ENCODE measurements at regions not wholly inside any gene's neighbourhood (a gene's known extent, or its start where the extent isn't known, plus 50 kb on each side); places are given as distances from the start of the nearest gene placed in this dataset.
"Not testable (repeated sequence)": the region's sequence is repeated elsewhere in the genome, so short reads cannot be mapped to it uniquely, and the experiment has no call there.

GRCh38 chr9:78663369-78663768, 366.4 kb downstream of the PSAT1 start:
- DNase-seq (ENCODE audit: low spot score) (no peak), ATAC-seq (no peak)

GRCh38 chr9:78664370-78664769, 367.4 kb downstream of the PSAT1 start:
- ATAC-seq: no peak
- DNase-seq (ENCODE audit: low spot score): no peak

GRCh38 chr9:78666818-78667414, 370.0 kb downstream of the PSAT1 start:
- ATAC-seq: no peak
- no peak for DNase-seq (ENCODE audit: low spot score)

GRCh38 chr9:78668148-78668832, 371.4 kb downstream of the PSAT1 start:
- DNase-seq (ENCODE audit: low spot score) (no peak), ATAC-seq (no peak)

- DNase-seq (ENCODE audit: low spot score): no peak
- ATAC-seq: no peak
Measured at GRCh38 chr9:78669591-78669990, 372.7 kb downstream of the PSAT1 start.

GRCh38 chr9:78671785-78672184, 374.9 kb downstream of the PSAT1 start:
- DNase-seq (ENCODE audit: low spot score): no peak
- ATAC-seq: no peak

GRCh38 chr9:78674874-78675273, 377.9 kb downstream of the PSAT1 start:
- no peak for DNase-seq (ENCODE audit: low spot score)

GRCh38 chr9:78676009-78676408, 379.1 kb downstream of the PSAT1 start:
- no peak for ATAC-seq
- DNase-seq (ENCODE audit: low spot score): no peak

More at GRCh38 chr9:78674874-78675273, 377.9 kb downstream of the PSAT1 start:
- ATAC-seq: no peak

GRCh38 chr9:78676623-78677022, 379.7 kb downstream of the PSAT1 start:
- DNase-seq (ENCODE audit: low spot score) (no peak), ATAC-seq (no peak)

- ATAC-seq: no peak
- DNase-seq (ENCODE audit: low spot score): no peak
Measured at GRCh38 chr9:78677326-78677725, 380.4 kb downstream of the PSAT1 start.

GRCh38 chr9:78678877-78679276, 382.0 kb downstream of the PSAT1 start:
- ATAC-seq: no peak
- no peak for DNase-seq (ENCODE audit: low spot score)

- DNase-seq (ENCODE audit: low spot score): no peak
- ATAC-seq: no peak
Measured at GRCh38 chr9:78680196-78680595, 383.3 kb downstream of the PSAT1 start.

- DNase-seq (ENCODE audit: low spot score): no peak
- ATAC-seq: no peak
Measured at GRCh38 chr9:78682216-78682615, 385.3 kb downstream of the PSAT1 start.

GRCh38 chr9:78685471-78685870, 388.5 kb downstream of the PSAT1 start:
- DNase-seq (ENCODE audit: low spot score) (no peak), ATAC-seq (no peak)

GRCh38 chr9:78688796-78689195, 391.9 kb downstream of the PSAT1 start:
- DNase-seq (ENCODE audit: low spot score) (no peak), ATAC-seq (no peak)

GRCh38 chr9:78691542-78691941, 394.6 kb downstream of the PSAT1 start:
- DNase-seq (ENCODE audit: low spot score) (no peak), ATAC-seq (no peak)

- DNase-seq (ENCODE audit: low spot score): no peak
- no peak for ATAC-seq
Measured at GRCh38 chr9:78692871-78693270, 395.9 kb downstream of the PSAT1 start.

GRCh38 chr9:78694974-78695373, 398.0 kb downstream of the PSAT1 start:
- DNase-seq (ENCODE audit: low spot score) (no peak), ATAC-seq (no peak)

- no peak for ATAC-seq
- no peak for DNase-seq (ENCODE audit: low spot score)
Measured at GRCh38 chr9:78695519-78695918, 398.6 kb downstream of the PSAT1 start.

GRCh38 chr9:78697618-78698017, 400.7 kb downstream of the PSAT1 start:
- DNase-seq (ENCODE audit: low spot score) (no peak), ATAC-seq (no peak)

GRCh38 chr9:78698371-78698770, 401.4 kb downstream of the PSAT1 start:
- no peak for ATAC-seq
- no peak for DNase-seq (ENCODE audit: low spot score)

GRCh38 chr9:78699217-78699616, 402.3 kb downstream of the PSAT1 start:
- not testable (repeated sequence) for ATAC-seq

GRCh38 chr9:78704153-78704552, 407.2 kb downstream of the PSAT1 start:
- peak; percentile 55 for ATAC-seq
- not testable (repeated sequence) for DNase-seq (ENCODE audit: low spot score)

More at GRCh38 chr9:78699217-78699616, 402.3 kb downstream of the PSAT1 start:
- not testable (repeated sequence) for DNase-seq (ENCODE audit: low spot score)
